SK-N-SH treated with all-trans-retinoic acid at 6 μM for 48 hours (cell line): ENCODE measurements at regions not wholly inside any gene's neighbourhood (a gene's known extent, or its start where the extent isn't known, plus 50 kb on each side); places are given as distances from the start of the nearest gene placed in this dataset.

Experiments used
- PATZ1 ChIP-seq: fragments of 250-450 bp; sonication (Bioruptor Pico); IDR thresholded peaks from 2 replicates; pipeline ENCODE4 v1.8.0; 2020; ENCODE audit warnings: mild to moderate bottlenecking, moderate library complexity, borderline replicate concordance
- TF ChIP-seq, protein P1 (sequence below): fragments of 250-450 bp; sonication (Bioruptor Pico); IDR thresholded peaks from 2 replicates; pipeline ENCODE4 v1.5.1; 2020; ENCODE audit warnings: low read depth, mild to moderate bottlenecking, moderate library complexity

DNA sequence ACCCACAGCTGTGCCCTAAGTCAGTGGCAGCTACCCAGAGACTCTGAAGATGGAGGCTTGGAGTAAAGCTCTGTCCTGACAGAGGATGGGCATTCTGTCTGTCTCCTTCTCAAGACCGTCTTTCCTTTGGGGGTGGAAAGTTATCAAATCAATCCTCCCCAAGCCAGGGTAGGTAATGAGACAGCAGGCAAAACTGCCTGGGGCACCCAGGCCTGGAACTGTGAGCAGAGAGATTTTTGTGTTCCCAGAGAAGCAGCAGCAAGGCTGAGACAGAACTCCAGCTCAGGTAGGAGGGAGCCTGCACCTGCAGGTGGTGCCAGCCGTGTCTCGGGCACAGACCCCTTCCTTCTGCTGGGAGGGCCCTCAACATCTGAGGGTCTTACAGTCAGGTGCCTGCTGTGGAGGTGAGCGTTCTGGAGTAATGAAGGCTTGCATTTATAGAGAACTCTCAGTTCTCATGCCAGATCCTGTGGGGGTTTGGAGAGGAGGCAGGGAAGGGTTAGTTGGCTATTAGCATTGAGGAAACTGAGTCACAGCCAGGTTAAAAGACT, 95.6 kb downstream of the RIPK4 start:
- no peak for TF ChIP-seq PATZ1 (CRISPR knock-in tag)
- TF ChIP-seq, protein P1, sequence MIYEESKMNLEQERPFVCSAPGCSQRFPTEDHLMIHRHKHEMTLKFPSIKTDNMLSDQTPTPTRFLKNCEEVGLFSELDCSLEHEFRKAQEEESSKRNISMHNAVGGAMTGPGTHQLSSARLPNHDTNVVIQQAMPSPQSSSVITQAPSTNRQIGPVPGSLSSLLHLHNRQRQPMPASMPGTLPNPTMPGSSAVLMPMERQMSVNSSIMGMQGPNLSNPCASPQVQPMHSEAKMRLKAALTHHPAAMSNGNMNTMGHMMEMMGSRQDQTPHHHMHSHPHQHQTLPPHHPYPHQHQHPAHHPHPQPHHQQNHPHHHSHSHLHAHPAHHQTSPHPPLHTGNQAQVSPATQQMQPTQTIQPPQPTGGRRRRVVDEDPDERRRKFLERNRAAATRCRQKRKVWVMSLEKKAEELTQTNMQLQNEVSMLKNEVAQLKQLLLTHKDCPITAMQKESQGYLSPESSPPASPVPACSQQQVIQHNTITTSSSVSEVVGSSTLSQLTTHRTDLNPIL (CRISPR knock-in tag): no peak
